ENCODE measurements at regions not wholly inside any gene's neighbourhood (a gene's known extent, or its start where the extent isn't known, plus 50 kb on each side); places are given as distances from the start of the nearest gene placed in this dataset.

DNA sequence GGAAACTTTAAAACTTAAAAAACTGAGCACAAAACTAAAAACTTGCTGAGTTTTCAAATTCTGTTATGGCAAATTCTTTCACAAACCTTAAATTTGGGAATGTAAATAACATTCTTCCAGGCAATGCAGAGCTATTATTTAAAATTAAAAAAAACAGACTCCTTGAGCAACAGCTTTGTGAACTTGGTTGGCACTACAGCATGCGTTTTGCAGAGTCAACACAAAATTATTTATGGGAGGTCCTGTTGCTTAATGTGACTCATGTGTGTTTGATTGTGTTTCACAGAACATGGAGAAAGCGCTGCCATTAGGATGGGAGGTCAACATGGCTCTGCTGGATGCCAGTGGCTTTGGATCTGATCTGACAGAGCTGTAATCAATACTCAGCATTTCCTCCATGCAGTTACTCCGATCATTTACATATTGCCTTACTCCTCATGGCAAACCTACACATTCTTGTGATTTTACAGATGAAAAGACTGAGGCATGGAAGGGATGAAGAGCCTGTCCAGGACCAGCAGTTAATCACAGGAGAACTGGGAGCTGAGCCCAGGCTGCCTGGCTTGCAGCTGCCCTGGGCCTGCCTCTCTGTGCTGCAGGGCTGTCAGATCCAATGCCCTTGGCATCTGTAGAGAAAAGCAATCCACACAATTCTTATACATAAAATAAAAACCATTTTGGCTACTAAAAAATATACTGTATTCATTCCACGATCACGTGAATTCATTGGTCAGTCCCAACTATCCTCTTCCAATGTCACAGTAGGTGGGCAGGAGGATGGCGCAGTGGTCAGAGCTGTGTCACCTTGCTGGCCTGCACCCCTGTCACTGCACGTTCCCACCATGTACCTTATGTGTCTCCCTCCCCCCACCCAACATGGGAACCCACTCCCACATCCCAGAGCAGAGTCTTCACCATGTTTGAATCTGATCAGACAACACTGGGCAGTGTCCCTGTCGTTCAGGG, 200.9 kb downstream of the CXCL12 start:
- intact Hi-C loops (cut with DNase I): no loop called here
- ATAC-seq: no peak

DNA sequence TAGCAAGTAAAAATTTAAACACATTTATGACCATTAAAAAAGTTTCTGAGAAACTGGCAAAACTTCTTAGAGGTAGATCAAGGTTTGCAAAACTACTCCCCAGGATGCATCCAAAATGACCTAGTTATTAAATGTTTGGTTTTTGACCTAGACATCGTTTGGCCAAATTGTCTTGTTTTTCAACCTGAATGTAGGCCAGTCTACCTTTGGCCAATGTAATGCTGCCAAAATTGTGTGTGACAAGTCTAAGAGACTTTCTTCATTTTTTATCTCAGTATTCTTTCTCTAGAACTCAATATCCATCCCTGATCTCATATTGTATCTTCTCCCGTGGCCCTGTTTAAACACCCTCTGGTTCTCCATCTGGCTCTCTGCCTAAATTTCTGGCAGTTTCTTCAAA, 202.0 kb downstream of the CXCL12 start:
- Histone ChIP-seq H3K27ac (no peak overlapping the region), H3K27me3 (no peaks in the 10 kb centered on the region), H3K9me3 (no peaks in the 10 kb centered on the region), H3K4me1 (peaks cover 0 to 6% (median 0%) of the 10 kb centered on the region in 12 donors), H3K36me3 (no peaks in the 10 kb centered on the region), H3K4me3 (no peak overlapping the region)
- TF ChIP-seq, protein P1, sequence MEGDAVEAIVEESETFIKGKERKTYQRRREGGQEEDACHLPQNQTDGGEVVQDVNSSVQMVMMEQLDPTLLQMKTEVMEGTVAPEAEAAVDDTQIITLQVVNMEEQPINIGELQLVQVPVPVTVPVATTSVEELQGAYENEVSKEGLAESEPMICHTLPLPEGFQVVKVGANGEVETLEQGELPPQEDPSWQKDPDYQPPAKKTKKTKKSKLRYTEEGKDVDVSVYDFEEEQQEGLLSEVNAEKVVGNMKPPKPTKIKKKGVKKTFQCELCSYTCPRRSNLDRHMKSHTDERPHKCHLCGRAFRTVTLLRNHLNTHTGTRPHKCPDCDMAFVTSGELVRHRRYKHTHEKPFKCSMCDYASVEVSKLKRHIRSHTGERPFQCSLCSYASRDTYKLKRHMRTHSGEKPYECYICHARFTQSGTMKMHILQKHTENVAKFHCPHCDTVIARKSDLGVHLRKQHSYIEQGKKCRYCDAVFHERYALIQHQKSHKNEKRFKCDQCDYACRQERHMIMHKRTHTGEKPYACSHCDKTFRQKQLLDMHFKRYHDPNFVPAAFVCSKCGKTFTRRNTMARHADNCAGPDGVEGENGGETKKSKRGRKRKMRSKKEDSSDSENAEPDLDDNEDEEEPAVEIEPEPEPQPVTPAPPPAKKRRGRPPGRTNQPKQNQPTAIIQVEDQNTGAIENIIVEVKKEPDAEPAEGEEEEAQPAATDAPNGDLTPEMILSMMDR (IDR thresholded peaks at IDR 0.05): no peak
- TF ChIP-seq POLR2A (IDR thresholded peaks at IDR 0.05): no peak
- intact Hi-C loops (cut with DNase I): no loop called here
- 74 to 83% (median 79%) methylated on average over 2 of the region's 2 CpGs for WGBS, 4 donors
- no peak for DNase-seq
- no peak for ATAC-seq

More for the DNA sequence above, 200.9 kb downstream of the CXCL12 start:
- DNase-seq: no peak
- Histone ChIP-seq H3K27me3 (no peaks in the 10 kb centered on the region), H3K27ac (no peak overlapping the region), H3K36me3 (no peaks in the 10 kb centered on the region), H3K9me3 (no peaks in the 10 kb centered on the region), H3K4me1 (peaks cover 0 to 6% (median 0%) of the 10 kb centered on the region in 12 donors), H3K4me3 (no peak overlapping the region)
- WGBS, 4 donors: 82 to 89% (median 85%) methylated on average over 8 of the region's 8 CpGs
- no peak for TF ChIP-seq POLR2A (IDR thresholded peaks at IDR 0.05)
- TF ChIP-seq, protein P1 (IDR thresholded peaks at IDR 0.05): no peak

DNA sequence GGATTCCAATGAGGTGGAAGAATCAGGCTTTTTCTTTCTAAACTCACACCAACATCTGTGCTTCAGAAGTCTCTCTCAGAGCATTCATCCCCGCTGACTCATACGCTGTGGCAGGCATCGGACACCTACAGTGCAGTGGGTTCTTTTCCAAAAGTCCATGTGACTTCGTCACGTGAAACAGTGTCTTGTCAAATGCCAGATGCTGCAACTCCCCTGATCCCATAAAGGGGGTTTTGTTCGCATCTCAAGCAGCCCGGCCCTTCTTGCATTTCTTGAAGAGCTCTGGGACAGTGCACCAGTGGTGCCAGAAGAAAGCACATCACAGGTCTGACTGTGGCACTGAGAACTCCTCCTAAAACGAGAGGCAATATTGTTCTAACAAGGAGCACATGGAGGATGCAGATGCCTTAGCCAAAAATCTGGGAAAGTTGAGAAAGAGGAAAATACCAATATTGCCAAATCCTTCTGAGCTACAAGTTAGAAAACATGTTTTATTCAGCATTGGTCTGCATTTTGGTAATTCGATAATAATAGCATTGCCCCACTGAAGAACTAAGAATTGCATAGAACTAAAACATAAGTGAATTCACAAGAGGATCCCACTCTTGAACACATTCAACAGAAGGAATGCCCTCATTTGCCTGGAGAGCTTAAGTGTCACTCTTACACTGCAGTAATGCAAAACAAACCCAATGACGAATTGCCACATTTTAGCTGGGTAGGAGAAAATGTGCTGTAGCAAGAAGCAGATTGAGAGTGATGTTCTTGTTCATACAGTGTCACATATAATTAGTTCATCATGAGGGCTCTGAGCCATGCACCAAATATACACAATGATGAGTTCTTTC, 204.4 kb downstream of the CXCL12 start:
- no peak overlapping the region for H3K27ac ChIP-seq

More for the DNA sequence above, 204.4 kb downstream of the CXCL12 start:
- Histone ChIP-seq H3K36me3 (no peaks in the 10 kb centered on the region), H3K27me3 (no peaks in the 10 kb centered on the region), H3K4me1 (peaks cover 0 to 6% (median 0%) of the 10 kb centered on the region in 12 donors), H3K9me3 (no peaks in the 10 kb centered on the region), H3K4me3 (no peak overlapping the region)
- DNase-seq: peak in 2 of 5 donors; percentile 59 to 67
- peak; percentile 45 to 84 (median 72) for ATAC-seq
- intact Hi-C loops (cut with DNase I): no loop called here
- TF ChIP-seq, protein P1 (IDR thresholded peaks at IDR 0.05): no peak
- TF ChIP-seq POLR2A (IDR thresholded peaks at IDR 0.05): no peak
- WGBS, 4 donors: 73 to 79% (median 78%) methylated on average over 8 to 10 of the region's 10 CpGs
